ENCODE measurements at regions not wholly inside any gene's neighbourhood (a gene's known extent, or its start where the extent isn't known, plus 50 kb on each side); places are given as distances from the start of the nearest gene placed in this dataset.

DNA sequence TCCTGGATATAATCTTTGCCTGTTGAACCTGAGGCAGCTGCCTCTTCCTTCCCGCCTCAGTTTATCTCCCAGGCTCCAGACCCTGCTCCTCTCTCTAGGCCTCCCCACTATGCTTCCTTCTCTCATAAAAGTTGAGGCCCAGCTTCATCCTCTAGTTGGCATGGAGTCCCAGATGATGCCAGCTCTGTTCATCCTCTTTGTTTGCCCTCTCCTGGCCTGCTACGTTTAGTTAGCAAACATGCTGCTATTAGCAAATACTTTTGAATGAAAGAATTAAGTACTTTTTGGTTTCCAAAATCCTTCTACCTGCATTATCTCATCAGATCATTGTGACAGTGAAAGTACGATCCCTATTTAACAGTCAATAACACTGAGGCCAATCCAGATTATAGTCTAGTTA is 472.5 kb downstream of the COG6 start:
- TF ChIP-seq ZNF274 (IDR thresholded peaks at IDR 0.05; ENCODE audit: low read depth, low read length): no peak
- TF ChIP-seq SUZ12 (IDR thresholded peaks at IDR 0.05; ENCODE audit: extremely low read depth, insufficient read depth, insufficient read length): no peak
